Endothelial cell of hepatic sinusoid (primary cell): ENCODE measurements at regions not wholly inside any gene's neighbourhood (a gene's known extent, or its start where the extent isn't known, plus 50 kb on each side); places are given as distances from the start of the nearest gene placed in this dataset.

Experiments used
- in situ Hi-C: cut with HindIII; loops from 2 replicates; pipeline ENCODE4 v1.10.0; 2017; ENCODE audit warnings: low sequenced_read_pairs

DNA sequence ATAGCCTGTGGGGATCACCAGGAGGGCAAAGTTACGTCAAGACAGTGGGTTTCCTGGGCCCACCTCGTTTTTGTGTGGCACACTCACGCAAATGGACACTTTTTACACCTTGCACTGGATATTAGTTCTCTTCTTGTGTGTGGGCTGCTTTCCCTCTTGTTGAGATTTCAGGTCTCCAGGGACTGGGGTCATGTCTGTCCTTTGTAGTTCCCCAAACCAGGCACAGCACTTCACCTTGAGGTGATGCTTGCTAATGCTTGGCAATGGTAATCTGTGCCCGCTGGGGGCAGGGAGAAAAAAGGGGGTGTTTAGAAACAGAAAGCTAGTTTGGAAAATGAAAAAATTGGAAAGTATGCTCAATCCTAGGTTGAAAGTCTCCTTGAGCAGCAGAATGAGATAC, 195.3 kb downstream of the PTEN start:
- in situ Hi-C loops, result no loop called here

DNA sequence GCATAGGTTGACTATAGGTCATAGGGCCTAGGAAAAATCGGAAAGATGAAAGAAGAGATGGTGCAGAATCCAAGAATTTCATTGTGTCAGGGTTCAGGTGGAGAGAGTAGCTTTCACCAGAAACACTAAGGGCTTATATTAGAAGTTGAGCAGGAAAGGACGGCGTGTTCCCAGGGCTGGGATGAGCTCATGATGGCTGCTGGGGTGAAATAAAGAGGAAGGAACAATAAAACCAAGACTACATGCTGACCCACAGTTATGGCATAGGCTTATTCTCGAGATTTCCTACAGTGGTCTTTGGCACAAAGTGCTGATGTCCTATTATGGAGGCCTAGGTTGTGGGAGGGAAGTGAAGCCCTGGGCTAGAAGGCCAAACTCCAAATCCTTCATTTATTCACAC, 195.8 kb downstream of the PTEN start:
- in situ Hi-C loops, result no loop called here

GRCh38 chr10:88060762-88061161, 197.3 kb downstream of the PTEN start:
- in situ Hi-C loops, result no loop called here

- in situ Hi-C loops, result no loop called here
Observed at GRCh38 chr10:88062385-88062784, 199.0 kb downstream of the PTEN start.

GRCh38 chr10:88062798-88063472, 199.5 kb downstream of the PTEN start:
- in situ Hi-C loops, result no loop called here

GRCh38 chr10:88063861-88064557, 200.6 kb downstream of the PTEN start:
- in situ Hi-C loops, result no loop called here

GRCh38 chr10:88064608-88065382, 201.4 kb downstream of the PTEN start:
- in situ Hi-C loops, result no loop called here

DNA sequence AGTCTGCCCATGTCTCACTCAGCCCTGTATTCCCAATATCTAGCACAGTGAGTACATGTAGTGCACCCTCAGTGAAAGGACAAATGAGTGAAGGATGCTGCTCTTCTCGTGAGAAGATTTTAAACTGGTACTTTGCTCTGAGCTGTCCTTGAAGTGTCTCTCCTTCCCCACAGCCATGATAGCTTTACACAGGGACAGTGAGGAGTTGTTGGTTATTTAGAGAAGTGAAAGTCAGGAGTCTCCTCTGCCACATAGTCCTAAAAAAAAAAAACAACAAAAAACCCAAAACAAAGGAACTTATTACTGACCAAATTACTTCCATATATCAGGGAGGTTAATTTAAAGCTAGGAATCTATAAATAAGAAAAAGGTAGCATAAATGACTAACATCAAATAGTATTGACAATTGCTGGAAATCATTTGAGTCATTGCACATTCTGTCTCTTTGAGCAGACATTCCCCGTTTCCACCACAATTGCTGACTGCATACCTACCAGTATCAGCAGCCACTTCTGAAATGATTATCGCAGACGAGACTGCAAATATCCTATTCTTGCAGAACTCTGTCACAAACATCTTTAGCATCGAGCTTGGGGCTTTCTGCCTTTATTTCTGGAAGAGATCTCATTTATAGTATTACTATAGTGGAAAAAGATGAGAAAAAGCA, 202.1 kb downstream of the PTEN start:
- in situ Hi-C loops, result no loop called here

DNA sequence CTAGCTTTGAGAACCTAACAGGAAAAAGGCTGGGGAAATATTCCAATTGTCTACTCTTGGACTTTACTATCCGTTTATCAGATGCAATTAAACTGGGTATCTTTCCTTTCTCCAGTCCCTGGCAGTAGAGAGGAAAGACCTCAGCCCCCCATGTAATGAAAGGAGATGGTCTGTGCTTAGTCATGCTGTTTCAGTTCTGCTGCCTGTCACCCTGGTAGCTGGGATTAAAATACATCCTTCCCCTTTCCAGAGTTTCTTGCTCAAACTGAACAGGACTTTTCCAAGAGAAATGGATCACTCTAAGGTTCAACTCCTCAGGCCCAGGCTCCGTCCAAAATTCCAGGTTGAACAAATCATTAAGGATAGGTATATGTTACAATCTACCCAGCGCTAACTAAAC, 202.9 kb downstream of the PTEN start:
- in situ Hi-C loops, result no loop called here

DNA sequence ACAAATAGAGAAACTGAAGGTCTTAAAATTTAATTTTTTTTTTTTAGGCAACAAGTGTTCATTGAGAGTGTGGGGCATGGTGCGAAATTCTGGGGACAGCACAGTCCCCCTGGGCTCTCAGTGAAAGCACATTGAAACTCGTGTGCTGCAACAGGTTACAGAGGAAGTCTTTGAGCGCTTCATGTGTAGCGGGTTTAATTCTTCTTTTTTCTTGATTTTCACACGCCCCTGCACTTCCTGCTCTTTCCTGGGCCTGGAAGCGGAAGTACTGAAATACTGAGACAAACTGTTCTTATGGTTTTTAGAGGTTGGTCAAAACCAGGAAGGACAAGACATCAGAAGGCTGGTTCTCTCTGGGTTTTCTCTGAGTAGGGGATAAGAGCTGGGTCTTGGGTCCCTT, 203.5 kb downstream of the PTEN start:
- in situ Hi-C loops, result no loop called here

DNA sequence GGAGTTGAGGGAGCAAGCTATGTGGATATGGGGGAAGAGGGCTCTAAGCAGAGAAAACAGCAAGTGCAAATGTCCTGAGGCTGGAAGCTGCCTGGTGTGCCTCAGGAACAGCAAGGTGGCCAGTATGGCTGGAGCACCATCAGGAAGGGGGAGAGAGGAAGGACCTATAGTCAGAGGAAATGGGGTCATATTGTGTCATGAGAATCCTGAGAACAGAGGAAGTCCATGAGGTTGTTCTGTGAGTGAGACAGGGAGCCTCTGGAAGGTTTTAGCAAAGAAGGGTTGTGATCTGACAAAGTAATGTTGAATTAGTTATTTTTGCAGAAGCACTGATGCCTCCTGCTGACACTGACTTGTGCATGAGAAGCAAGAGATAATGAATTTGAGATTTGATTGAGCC, 204.3 kb downstream of the PTEN start:
- in situ Hi-C loops, result no loop called here

- in situ Hi-C loops, result no loop called here
Observed at GRCh38 chr10:88069338-88069737, 205.9 kb downstream of the PTEN start.

DNA sequence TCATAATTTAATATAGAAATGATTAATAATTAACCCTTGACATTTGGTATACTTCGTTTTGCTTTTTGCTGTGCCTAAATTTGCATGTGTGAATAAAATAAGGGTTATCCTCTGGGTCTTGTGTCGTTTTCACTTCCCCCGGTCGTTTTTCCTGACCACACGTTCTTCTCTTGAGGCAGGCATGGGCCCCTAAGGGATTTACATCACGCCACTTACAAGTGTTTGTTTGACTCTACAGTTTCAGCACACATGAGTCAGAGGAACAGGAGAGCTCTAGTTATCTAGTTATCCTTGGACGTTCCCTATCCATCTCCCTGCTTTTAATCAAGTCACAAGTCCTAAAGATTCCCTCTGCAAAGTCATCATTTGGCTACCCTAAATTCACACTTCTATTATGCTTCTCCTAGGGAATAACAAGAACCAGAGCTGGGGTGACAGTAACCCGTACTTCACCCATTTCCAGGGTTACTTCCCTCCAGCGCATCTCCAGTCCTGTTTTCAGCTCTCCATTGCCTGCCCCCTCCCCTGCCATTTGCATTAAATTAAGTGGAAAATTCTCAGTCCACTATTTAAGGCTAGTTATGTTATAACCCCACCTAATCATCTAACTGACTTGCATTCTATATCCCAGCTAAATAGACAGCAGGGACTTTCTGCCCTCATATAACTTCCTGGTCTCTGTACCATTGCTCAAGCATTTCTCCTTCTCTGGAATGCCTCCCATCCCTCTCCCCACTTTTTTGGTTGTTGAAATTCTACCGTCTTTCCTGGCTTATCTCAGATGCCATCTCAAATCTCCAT, 206.9 kb downstream of the PTEN start:
- in situ Hi-C loops, result no loop called here

DNA sequence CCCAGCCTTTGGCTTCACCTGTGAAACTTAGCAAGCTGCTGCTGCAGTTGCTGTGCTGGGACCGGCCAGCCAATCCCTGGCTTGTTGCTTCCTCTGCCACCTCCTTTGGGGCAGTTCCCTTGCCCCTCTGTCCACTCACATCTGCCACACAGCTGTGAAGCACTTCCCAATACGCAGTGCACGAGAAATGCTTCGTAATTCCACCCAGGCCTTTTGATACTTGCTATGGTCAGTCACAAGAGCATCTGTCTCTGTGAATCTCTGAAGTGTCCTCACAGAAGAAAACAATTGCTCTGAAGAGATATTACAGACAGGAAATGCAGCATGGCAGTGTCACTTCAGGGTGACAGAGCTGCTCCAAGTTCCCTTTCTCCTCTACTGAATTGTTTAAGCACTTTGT, 208.5 kb downstream of the PTEN start:
- in situ Hi-C loops, result no loop called here

DNA sequence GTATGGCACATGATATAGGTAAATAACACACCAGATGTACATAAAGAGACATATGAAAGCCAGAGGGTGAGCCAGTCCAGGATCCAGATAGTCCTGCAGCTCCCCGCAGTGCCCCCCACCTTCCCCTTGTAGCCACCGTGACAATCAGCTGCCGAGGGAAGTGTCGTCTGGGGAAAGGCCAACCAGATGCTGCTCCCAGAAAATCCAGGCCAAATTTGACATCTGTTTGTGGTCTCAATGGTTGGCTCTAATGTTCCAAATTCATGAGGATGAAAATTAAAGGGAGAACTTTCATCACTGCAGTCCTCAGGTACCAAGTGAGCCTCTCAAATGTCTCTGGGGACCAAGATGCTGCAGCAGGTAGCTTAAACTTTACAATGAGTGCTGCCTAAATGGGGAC, 210.3 kb downstream of the PTEN start:
- in situ Hi-C loops, result no loop called here

- in situ Hi-C loops, result no loop called here
Observed at GRCh38 chr10:88074971-88075370, 211.5 kb downstream of the PTEN start.

DNA sequence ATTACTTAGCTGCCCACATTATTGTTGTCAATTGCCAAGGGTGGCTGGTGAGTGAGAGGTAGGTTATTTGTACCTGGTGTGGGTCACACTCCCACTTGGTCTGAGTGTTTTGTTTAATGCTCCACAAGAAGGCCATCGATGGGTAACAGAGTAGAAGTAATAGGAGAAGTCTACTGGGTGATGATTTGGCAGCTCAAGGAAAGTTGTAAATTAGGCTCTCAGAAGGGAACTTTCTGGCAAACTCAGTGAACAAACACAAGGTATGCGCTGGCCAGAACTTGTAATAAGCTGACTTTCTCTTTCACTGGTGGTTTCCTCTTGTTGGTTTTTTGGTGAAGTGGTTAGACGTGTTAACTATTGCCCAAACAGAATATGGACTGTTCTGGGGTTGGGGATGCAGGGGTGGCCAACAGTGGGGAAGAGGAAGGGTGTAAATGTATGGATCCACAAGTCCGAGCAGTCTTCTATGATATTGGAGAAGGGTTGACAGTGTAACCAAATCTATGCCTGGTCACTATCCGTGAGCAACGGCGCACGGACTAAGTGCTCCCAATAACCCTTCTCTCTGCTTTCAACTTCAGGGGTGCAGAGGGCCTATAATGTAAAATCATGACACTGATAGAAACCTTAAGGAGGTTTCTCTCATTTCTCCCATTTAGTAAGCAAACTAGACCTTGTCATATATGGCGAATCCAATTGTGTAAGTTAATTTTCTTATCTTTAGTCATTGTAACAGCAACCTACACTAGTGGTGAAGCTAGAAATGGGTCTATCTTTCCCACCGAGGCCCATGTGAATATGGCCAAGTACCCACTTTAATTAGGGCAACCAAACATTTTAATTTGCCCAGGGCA, 212.8 kb downstream of the PTEN start:
- in situ Hi-C loops, result no loop called here

GRCh38 chr10:88077977-88078376, 214.6 kb downstream of the PTEN start:
- in situ Hi-C loops, result no loop called here

GRCh38 chr10:88080213-88080612, 216.8 kb downstream of the PTEN start:
- in situ Hi-C loops, result no loop called here
